Breast epithelium (tissue), 4 donors: ENCODE measurements at regions not wholly inside any gene's neighbourhood (a gene's known extent, or its start where the extent isn't known, plus 50 kb on each side); places are given as distances from the start of the nearest gene placed in this dataset.

ENCODE experiments used
- DNase-seq, 2 donors: peaks; one replicate each; pipeline ENCODE4 v3.0.0-alpha.2; 2019; ENCODE audit warnings: low spot score in 2 of 2
- H3K27ac ChIP-seq, 2 donors: fragments of 200-600 bp; sonication (generic) in 1 of 2; one replicate each; pipeline ENCODE4 v1.5.1; 2016 to 2019; ENCODE audit warnings: mild to moderate bottlenecking in 1 of 2
- H3K27me3 ChIP-seq, 2 donors: fragments of 200-600 bp; sonication (generic) in 1 of 2; one replicate each; pipeline versions ENCODE4 v1.5.1 to v1.6.0; 2017 to 2019; ENCODE audit warnings: control low read depth in 1 of 2, mild to moderate bottlenecking in 1 of 2
- H3K36me3 ChIP-seq: fragments of 200-600 bp; one replicate; pipeline ENCODE4 v1.5.1; 2019
- H3K4me1 ChIP-seq, 2 donors: fragments of 200-600 bp; sonication (generic); one replicate each; pipeline ENCODE4 v1.5.1; 2016 to 2019; ENCODE audit warnings: control low read depth in 1 of 2
- H3K4me3 ChIP-seq, 3 donors: fragments of 200-600 bp; sonication (generic); 1 replicate in 2 of 3; 2 replicates in 1 of 3; pipeline ENCODE4 v1.5.1; 2016 to 2019; ENCODE audit warnings: mild to moderate bottlenecking in 3 of 3, moderate library complexity in 2 of 3
- H3K9me3 ChIP-seq, 2 donors: fragments of 200-600 bp; sonication (generic) in 1 of 2; one replicate each; pipeline ENCODE4 v1.5.1; 2016 to 2019; ENCODE audit warnings: control low read depth in 1 of 2
- POLR2A ChIP-seq: fragments of 450-650 bp; IDR thresholded peaks from one replicate; pipeline ENCODE4 v1.6.1; 2016; ENCODE audit warnings: antibody characterized with exemption, mild to moderate bottlenecking, moderate library complexity
- POLR2AphosphoS5 ChIP-seq, 3 donors: sonication (generic); formaldehyde crosslinking; IDR thresholded peaks; one replicate each; pipeline ENCODE4 v1.6.1; 2017; ENCODE audit warnings: antibody characterized with exemption in 3 of 3
- intact Hi-C: fragments of 100-400 bp; cut with DNase I; formaldehyde crosslinking; loops from one replicate; pipeline ENCODE4 v1.15.1; 2023; ENCODE audit warnings: low total_unique reads
- TF ChIP-seq, protein P1 (sequence below), 3 donors: fragments of 450-650 bp; IDR thresholded peaks; one replicate each; pipeline ENCODE4 v1.5.1; 2016 to 2017; ENCODE audit warnings: antibody characterized with exemption in 3 of 3, mild to moderate bottlenecking in 3 of 3, moderate library complexity in 3 of 3

DNA sequence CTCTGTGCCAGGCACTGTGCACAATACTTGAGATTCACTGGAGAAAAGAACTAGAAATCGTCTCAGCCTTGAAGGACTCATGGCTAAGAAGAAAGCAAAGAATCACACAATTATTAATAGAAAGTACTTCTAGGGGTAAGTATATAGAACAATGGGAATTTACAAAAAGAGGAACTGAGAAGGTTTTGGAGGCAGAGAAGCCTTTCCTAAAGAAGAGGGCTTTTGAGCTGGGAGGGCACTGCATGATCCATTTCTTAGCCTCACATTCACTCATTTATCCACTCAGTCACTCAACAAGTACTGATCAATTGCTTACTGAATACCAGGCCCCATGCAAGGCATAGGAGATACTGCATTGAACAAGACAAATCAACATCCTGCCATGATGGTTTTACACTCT, 113.5 kb downstream of the TMEM114 start:
- no peak for TF ChIP-seq POLR2A
- TF ChIP-seq, protein P1, sequence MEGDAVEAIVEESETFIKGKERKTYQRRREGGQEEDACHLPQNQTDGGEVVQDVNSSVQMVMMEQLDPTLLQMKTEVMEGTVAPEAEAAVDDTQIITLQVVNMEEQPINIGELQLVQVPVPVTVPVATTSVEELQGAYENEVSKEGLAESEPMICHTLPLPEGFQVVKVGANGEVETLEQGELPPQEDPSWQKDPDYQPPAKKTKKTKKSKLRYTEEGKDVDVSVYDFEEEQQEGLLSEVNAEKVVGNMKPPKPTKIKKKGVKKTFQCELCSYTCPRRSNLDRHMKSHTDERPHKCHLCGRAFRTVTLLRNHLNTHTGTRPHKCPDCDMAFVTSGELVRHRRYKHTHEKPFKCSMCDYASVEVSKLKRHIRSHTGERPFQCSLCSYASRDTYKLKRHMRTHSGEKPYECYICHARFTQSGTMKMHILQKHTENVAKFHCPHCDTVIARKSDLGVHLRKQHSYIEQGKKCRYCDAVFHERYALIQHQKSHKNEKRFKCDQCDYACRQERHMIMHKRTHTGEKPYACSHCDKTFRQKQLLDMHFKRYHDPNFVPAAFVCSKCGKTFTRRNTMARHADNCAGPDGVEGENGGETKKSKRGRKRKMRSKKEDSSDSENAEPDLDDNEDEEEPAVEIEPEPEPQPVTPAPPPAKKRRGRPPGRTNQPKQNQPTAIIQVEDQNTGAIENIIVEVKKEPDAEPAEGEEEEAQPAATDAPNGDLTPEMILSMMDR (IDR thresholded peaks at IDR 0.05) = no peak
- no peak for TF ChIP-seq POLR2AphosphoS5 (IDR thresholded peaks at IDR 0.05)
- no peak for DNase-seq
- Histone ChIP-seq H3K36me3 (no peaks in the 10 kb centered on the region), H3K9me3 (peaks cover 0 to 7% of the 10 kb centered on the region in 2 donors), H3K27ac (no peak overlapping the region), H3K27me3 (no peaks in the 10 kb centered on the region), H3K4me3 (no peak overlapping the region), H3K4me1 (no peaks in the 10 kb centered on the region)
- intact Hi-C loops = loop anchor here (5.0 kb wide), 1 partner anchor 1150 kb away; no protein-coding TSS in a partner anchor

DNA sequence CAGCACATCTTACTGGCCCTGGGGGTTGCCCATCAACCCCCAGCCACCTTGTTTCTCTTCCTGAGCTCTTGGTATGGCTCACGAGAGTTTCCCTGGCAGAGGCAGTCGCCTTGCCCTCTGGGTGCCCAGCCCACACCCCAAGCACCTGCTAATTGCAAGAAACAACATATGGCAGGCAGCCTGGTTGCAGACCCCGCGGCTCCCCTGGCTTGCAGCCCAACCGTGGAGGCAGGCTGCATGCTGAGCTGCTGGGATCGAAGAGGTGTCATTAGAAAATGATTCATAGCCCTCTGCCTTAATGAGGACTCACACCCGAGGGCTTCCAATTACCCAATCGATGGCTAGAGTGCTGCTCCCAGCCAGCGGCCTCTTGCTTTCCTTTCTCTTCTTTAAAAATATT, 115.7 kb downstream of the TMEM114 start:
- no peaks in the 10 kb centered on the region for H3K4me1 ChIP-seq
- H3K27ac ChIP-seq = no peak overlapping the region
- H3K27me3 ChIP-seq = peaks cover 0 to 4% of the 10 kb centered on the region in 2 donors
- no peak for DNase-seq
- TF ChIP-seq POLR2AphosphoS5 (IDR thresholded peaks at IDR 0.05) (no peak), POLR2A (no peak)
- TF ChIP-seq, protein P1 (IDR thresholded peaks at IDR 0.05) = no peak
- H3K36me3 ChIP-seq = no peaks in the 10 kb centered on the region
- H3K4me3 ChIP-seq = no peak overlapping the region
- H3K9me3 ChIP-seq = peaks cover 0 to 7% of the 10 kb centered on the region in 2 donors
- intact Hi-C loops = no loop called here

DNA sequence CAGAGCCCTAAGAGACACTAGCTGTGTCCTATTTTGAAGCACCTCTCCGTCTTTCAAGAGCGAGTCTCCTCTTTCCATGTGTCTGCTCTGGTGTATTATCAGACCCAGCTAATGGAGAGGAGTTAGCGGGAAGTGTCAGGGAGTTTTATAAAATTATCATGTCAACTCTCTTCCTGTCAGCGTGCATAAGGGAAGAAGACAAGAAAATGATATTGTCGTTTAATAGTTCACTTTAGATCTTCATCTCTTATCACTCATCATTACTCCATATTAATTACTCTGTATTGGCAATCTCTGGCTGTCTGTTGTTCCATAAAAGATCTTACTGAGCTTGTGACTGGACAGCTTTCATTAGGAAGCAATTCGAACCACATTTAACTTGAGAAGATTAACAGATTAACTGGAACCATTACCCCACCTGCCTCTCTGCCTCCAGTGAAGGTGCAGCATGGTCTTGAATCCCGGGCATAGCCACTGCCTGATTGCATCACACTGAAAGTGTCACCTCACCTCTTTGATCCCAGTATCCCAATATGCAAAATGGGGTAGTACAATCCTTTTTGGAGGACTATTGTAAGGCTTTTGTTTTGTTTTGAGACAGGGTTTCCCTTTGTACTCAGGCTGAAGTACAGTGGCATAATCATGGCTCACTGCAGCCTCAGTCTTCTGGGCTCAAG, 121.1 kb downstream of the TMEM114 start:
- H3K27ac ChIP-seq = no peak overlapping the region
- no peak overlapping the region for H3K4me3 ChIP-seq
- peaks cover 0 to 4% of the 10 kb centered on the region in 2 donors for H3K27me3 ChIP-seq
- no peaks in the 10 kb centered on the region for H3K36me3 ChIP-seq
- peaks cover 0 to 7% of the 10 kb centered on the region in 2 donors for H3K9me3 ChIP-seq
- TF ChIP-seq, protein P1 (IDR thresholded peaks at IDR 0.05) = no peak
- TF ChIP-seq POLR2AphosphoS5 (IDR thresholded peaks at IDR 0.05) (no peak), POLR2A (no peak)
- no peak for DNase-seq
- intact Hi-C loops = no loop called here
- H3K4me1 ChIP-seq = no peaks in the 10 kb centered on the region

DNA sequence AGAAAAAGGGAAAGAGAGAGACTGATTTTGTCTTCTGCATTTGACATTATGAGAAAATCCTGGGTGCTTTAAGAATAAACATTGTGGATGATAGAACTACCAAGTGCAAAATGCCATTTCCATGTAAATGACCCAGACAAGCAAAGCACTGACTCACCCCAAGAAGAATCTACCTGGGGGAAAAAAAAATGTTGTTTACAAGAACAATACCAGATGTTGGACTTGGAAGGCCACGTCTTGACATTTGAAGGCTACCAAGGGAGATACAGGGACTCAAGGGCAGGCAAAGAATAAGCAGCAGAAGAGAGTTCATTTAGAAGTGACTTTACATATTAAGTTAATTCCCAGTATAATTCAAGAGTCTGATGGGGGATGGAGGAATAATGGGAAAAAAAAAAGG, 125.3 kb downstream of the TMEM114 start:
- H3K27me3 ChIP-seq = peaks cover 0 to 3% of the 10 kb centered on the region in 2 donors
- no peaks in the 10 kb centered on the region for H3K36me3 ChIP-seq
- H3K4me3 ChIP-seq = no peak overlapping the region
- H3K4me1 ChIP-seq = no peaks in the 10 kb centered on the region
- intact Hi-C loops = no loop called here
- H3K27ac ChIP-seq = no peak overlapping the region
- no peaks in the 10 kb centered on the region for H3K9me3 ChIP-seq
- DNase-seq = no peak
- TF ChIP-seq POLR2A = no peak
- TF ChIP-seq POLR2AphosphoS5 (IDR thresholded peaks at IDR 0.05) = no peak
- TF ChIP-seq, protein P1 (IDR thresholded peaks at IDR 0.05) = no peak

DNA sequence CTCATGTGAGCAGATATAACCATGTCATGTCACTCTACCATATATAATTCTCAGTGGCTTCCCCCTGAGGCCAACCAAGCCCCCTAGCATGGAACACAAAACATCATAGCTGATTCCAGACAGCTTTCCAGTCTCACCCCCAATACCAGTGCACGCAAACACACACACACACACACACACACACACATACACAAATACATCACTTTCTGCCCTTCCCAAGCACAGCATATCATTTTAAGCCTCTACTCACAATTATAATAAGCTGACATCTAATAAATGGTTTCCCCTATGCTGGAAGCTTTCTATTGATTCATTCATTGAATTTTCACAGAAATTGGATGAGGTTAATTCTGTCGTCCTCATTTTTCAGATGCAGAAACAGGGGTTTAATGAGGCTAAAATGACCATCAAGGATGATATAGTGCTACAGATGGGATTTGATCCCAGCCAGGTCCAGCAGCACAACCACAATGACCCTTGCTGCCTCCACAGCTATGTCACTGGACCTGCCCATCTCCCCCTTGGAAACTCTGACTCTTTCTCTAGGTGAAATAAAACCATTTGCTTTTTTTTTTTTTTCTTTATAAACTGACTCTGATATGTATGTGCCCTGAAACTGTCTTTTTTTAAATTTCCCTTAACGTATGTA, 131.1 kb downstream of the TMEM114 start:
- no peak for TF ChIP-seq POLR2A
- TF ChIP-seq POLR2AphosphoS5 (IDR thresholded peaks at IDR 0.05) = no peak
- TF ChIP-seq, protein P1 (IDR thresholded peaks at IDR 0.05) = no peak
- no peak overlapping the region for H3K27ac ChIP-seq
- no peak overlapping the region for H3K4me3 ChIP-seq
- peaks cover 0 to 20% of the 10 kb centered on the region in 2 donors for H3K9me3 ChIP-seq
- intact Hi-C loops = no loop called here
- no peaks in the 10 kb centered on the region for H3K4me1 ChIP-seq
- H3K27me3 ChIP-seq = peaks cover 0 to 5% of the 10 kb centered on the region in 2 donors
- no peaks in the 10 kb centered on the region for H3K36me3 ChIP-seq
- no peak for DNase-seq
